HEK293 (cell line): ENCODE measurements at regions not wholly inside any gene's neighbourhood (a gene's known extent, or its start where the extent isn't known, plus 50 kb on each side); places are given as distances from the start of the nearest gene placed in this dataset.

ENCODE experiments used
- CTCF ChIA-PET: fragments of 350-600 bp; formaldehyde crosslinking; extraction: SDS; loops from one replicate; lab custom pipeline; 2021; ENCODE audit warnings: antibody characterized with exemption; lab: Yijun Ruan, JAX
- POLR2A ChIA-PET: fragments of 300-600 bp; formaldehyde crosslinking; extraction: SDS; loops from one replicate; lab custom pipeline; 2020; ENCODE audit warnings: antibody characterized with exemption, inconsistent platforms; lab: Yijun Ruan, JAX
- H3K27ac ChIP-seq: fragments of 200-500 bp; sonication (Bioruptor generic); 2 replicates; pipeline ENCODE4 v1.5.1; 2014; ENCODE audit warnings: low read depth, low read length, control low read depth, inconsistent platforms; ENCODE audit errors: extremely low read depth
- H3K36me3 ChIP-seq, 2 experiments: fragments of 200-500 bp in 1 of 2; sonication (Bioruptor generic) in 1 of 2; 1 replicate in 1 of 2; 2 replicates in 1 of 2; pipeline ENCODE4 v1.5.1; 2014 to 2017; ENCODE audit warnings: inconsistent platforms in 2 of 2, low read length in 2 of 2; ENCODE audit not compliant: control insufficient read depth in 2 of 2, insufficient read depth in 1 of 2
- H3K4me1 ChIP-seq: fragments of 200-500 bp; sonication (Bioruptor generic); 2 replicates; pipeline ENCODE4 v1.5.1; 2014; ENCODE audit warnings: mild to moderate bottlenecking, low read length, inconsistent platforms; ENCODE audit not compliant: control insufficient read depth, insufficient read depth
- H3K4me3 ChIP-seq: 2 replicates; pipeline ENCODE4 v1.5.1; 2011; ENCODE audit warnings: low read depth, mild to moderate bottlenecking, control low read depth, low read length, moderate library complexity
- H3K9me3 ChIP-seq: fragments of 200-500 bp; sonication (Bioruptor generic); 2 replicates; pipeline ENCODE4 v1.5.1; 2014; ENCODE audit warnings: low read depth, low read length, inconsistent platforms; ENCODE audit not compliant: control insufficient read depth, insufficient read depth
- BCL11A ChIP-seq: fragments of 450-650 bp; formaldehyde crosslinking; IDR thresholded peaks from 2 replicates; pipeline ENCODE4 v1.5.1; 2016; ENCODE audit warnings: low read depth, missing biosample characterization, missing genetic modification characterization
- GLIS1 ChIP-seq: fragments of 450-650 bp; formaldehyde crosslinking; IDR thresholded peaks from 2 replicates; pipeline ENCODE4 v1.5.1; 2016; ENCODE audit warnings: missing biosample characterization, missing genetic modification characterization
- GLIS2 ChIP-seq: fragments of 450-650 bp; formaldehyde crosslinking; IDR thresholded peaks from 2 replicates; pipeline ENCODE4 v1.5.1; 2016; ENCODE audit warnings: missing biosample characterization, missing genetic modification characterization
- KLF10 ChIP-seq: fragments of 450-650 bp; IDR thresholded peaks from 2 replicates; pipeline ENCODE4 v1.5.1; 2018; ENCODE audit warnings: missing biosample characterization, mild to moderate bottlenecking, missing genetic modification characterization
- SP2 ChIP-seq: fragments of 450-650 bp; formaldehyde crosslinking; IDR thresholded peaks from 2 replicates; pipeline ENCODE4 v1.5.1; 2016; ENCODE audit warnings: missing biosample characterization, missing genetic modification characterization
- YY1 ChIP-seq: fragments of 450-650 bp; formaldehyde crosslinking; IDR thresholded peaks from 2 replicates; pipeline ENCODE4 v1.5.1; 2018; ENCODE audit warnings: missing biosample characterization, missing genetic modification characterization
- ZBTB1 ChIP-seq: fragments of 450-650 bp; formaldehyde crosslinking; IDR thresholded peaks from 2 replicates; pipeline ENCODE4 v1.5.1; 2016; ENCODE audit warnings: missing biosample characterization, missing genetic modification characterization
- ZBTB48 ChIP-seq: fragments of 450-650 bp; formaldehyde crosslinking; IDR thresholded peaks from 2 replicates; pipeline ENCODE4 v1.5.1; 2016; ENCODE audit warnings: missing biosample characterization, missing genetic modification characterization
- ZBTB7A ChIP-seq: fragments of 450-650 bp; formaldehyde crosslinking; IDR thresholded peaks from 2 replicates; pipeline ENCODE4 v1.5.1; 2016; ENCODE audit warnings: low read depth, missing biosample characterization, missing genetic modification characterization
- ZEB2 ChIP-seq: fragments of 450-650 bp; formaldehyde crosslinking; IDR thresholded peaks from 2 replicates; pipeline ENCODE4 v1.5.1; 2016; ENCODE audit warnings: missing biosample characterization, missing genetic modification characterization
- ZFP3 ChIP-seq: fragments of 450-650 bp; formaldehyde crosslinking; IDR thresholded peaks from 2 replicates; pipeline ENCODE4 v1.5.1; 2016; ENCODE audit warnings: low read depth, missing biosample characterization, missing genetic modification characterization
- ZFP69B ChIP-seq: fragments of 450-650 bp; formaldehyde crosslinking; IDR thresholded peaks from 2 replicates; pipeline ENCODE4 v1.5.1; 2016; ENCODE audit warnings: missing biosample characterization, missing genetic modification characterization
- ZNF169 ChIP-seq: fragments of 450-650 bp; formaldehyde crosslinking; IDR thresholded peaks from 2 replicates; pipeline ENCODE4 v1.5.1; 2016; ENCODE audit warnings: missing biosample characterization, missing genetic modification characterization
- ZNF292 ChIP-seq: fragments of 450-650 bp; formaldehyde crosslinking; IDR thresholded peaks from 2 replicates; pipeline ENCODE4 v1.5.1; 2016; ENCODE audit warnings: low read depth, missing biosample characterization, missing genetic modification characterization, borderline replicate concordance
- ZNF48 ChIP-seq: fragments of 450-650 bp; formaldehyde crosslinking; IDR thresholded peaks from 2 replicates; pipeline ENCODE4 v1.5.1; 2016; ENCODE audit warnings: missing biosample characterization, missing genetic modification characterization
- ZNF664 ChIP-seq: fragments of 450-650 bp; formaldehyde crosslinking; IDR thresholded peaks from 2 replicates; pipeline ENCODE4 v1.5.1; 2016; ENCODE audit warnings: missing biosample characterization, missing genetic modification characterization
- ZNF776 ChIP-seq: fragments of 450-650 bp; formaldehyde crosslinking; IDR thresholded peaks from 2 replicates; pipeline ENCODE4 v1.5.0; 2017; ENCODE audit warnings: missing biosample characterization, missing genetic modification characterization, borderline replicate concordance
- ZNF777 ChIP-seq: fragments of 450-650 bp; formaldehyde crosslinking; IDR thresholded peaks from 2 replicates; pipeline ENCODE4 v1.5.1; 2017; ENCODE audit warnings: missing biosample characterization, missing genetic modification characterization, borderline replicate concordance
- TF ChIP-seq, protein P1 (sequence below): fragments of 450-650 bp; formaldehyde crosslinking; IDR thresholded peaks from 2 replicates; pipeline ENCODE4 v1.5.1; 2016; ENCODE audit warnings: missing biosample characterization, missing genetic modification characterization
- TF ChIP-seq, protein P2 (sequence below): fragments of 450-650 bp; formaldehyde crosslinking; IDR thresholded peaks from 2 replicates; pipeline ENCODE4 v1.5.1; 2016; ENCODE audit warnings: missing biosample characterization, missing genetic modification characterization
- TF ChIP-seq, protein P3 (sequence below): fragments of 450-650 bp; formaldehyde crosslinking; IDR thresholded peaks from 2 replicates; pipeline ENCODE4 v1.5.1; 2016; ENCODE audit warnings: missing biosample characterization, missing genetic modification characterization
- TF ChIP-seq, protein P4 (sequence below): fragments of 450-650 bp; formaldehyde crosslinking; IDR thresholded peaks from 2 replicates; pipeline ENCODE4 v1.5.1; 2016; ENCODE audit warnings: missing biosample characterization, missing genetic modification characterization
- TF ChIP-seq, protein P5 (sequence below): fragments of 450-650 bp; formaldehyde crosslinking; IDR thresholded peaks from 2 replicates; pipeline ENCODE4 v1.5.1; 2016; ENCODE audit warnings: missing biosample characterization, missing genetic modification characterization

DNA sequence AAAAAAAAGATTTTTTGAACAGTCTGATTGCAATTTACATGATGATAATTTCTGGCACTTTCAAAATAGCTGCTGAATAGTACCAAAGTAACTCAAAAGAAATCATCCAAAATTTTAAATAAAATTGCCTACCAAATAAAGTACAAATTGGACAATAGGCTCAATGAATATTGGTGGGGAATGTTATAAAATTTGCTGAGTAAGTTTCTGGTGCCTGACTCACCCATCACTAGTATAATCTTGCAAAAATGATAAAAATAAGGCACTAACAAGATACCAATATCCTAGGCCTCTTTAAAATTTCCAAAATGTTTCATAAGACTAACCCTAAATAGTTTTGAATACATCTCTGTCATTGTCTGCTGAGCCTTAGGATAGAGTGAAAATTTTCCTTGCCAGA, 145.3 kb upstream of the LRFN5 start (continued):
- TF ChIP-seq ZFP3 (tag by site-specific recombination) (no peak), SP2 (tag by site-specific recombination) (no peak), ZBTB48 (no peak), GLIS1 (tag by site-specific recombination) (no peak)

DNA sequence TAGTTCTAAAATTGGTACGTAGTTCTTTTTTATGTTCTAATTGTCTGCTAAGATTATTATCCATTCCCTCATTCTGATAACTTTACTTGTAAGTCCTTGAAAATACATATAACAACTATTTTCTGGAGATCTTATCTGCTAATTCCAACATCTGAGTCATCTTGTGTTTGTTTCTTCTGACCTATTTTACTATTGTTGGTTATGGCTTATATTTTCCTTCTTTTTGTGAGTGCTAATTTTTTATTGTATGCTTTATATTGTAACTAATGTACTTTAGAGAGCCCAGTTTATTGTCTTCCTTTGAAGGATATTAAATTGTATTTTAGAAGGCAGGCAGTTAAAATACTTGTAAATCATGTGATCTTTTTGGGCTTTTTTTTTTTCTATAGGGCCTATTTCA, 149.3 kb upstream of the LRFN5 start:
- Histone ChIP-seq H3K9me3 (no peaks in the 10 kb centered on the region), H3K4me1 (no peaks in the 10 kb centered on the region), H3K27ac (no peak overlapping the region), H3K4me3 (no peak overlapping the region), H3K36me3 (no peaks in the 10 kb centered on the region)
- ChIA-PET CTCF (no interaction called here), POLR2A (no interaction called here)
- TF ChIP-seq ZBTB1 (tag by site-specific recombination) = no peak
- no peak for TF ChIP-seq GLIS2 (tag by site-specific recombination)
- TF ChIP-seq, protein P1, sequence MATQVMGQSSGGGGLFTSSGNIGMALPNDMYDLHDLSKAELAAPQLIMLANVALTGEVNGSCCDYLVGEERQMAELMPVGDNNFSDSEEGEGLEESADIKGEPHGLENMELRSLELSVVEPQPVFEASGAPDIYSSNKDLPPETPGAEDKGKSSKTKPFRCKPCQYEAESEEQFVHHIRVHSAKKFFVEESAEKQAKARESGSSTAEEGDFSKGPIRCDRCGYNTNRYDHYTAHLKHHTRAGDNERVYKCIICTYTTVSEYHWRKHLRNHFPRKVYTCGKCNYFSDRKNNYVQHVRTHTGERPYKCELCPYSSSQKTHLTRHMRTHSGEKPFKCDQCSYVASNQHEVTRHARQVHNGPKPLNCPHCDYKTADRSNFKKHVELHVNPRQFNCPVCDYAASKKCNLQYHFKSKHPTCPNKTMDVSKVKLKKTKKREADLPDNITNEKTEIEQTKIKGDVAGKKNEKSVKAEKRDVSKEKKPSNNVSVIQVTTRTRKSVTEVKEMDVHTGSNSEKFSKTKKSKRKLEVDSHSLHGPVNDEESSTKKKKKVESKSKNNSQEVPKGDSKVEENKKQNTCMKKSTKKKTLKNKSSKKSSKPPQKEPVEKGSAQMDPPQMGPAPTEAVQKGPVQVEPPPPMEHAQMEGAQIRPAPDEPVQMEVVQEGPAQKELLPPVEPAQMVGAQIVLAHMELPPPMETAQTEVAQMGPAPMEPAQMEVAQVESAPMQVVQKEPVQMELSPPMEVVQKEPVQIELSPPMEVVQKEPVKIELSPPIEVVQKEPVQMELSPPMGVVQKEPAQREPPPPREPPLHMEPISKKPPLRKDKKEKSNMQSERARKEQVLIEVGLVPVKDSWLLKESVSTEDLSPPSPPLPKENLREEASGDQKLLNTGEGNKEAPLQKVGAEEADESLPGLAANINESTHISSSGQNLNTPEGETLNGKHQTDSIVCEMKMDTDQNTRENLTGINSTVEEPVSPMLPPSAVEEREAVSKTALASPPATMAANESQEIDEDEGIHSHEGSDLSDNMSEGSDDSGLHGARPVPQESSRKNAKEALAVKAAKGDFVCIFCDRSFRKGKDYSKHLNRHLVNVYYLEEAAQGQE = no peak
- TF ChIP-seq, protein P2, sequence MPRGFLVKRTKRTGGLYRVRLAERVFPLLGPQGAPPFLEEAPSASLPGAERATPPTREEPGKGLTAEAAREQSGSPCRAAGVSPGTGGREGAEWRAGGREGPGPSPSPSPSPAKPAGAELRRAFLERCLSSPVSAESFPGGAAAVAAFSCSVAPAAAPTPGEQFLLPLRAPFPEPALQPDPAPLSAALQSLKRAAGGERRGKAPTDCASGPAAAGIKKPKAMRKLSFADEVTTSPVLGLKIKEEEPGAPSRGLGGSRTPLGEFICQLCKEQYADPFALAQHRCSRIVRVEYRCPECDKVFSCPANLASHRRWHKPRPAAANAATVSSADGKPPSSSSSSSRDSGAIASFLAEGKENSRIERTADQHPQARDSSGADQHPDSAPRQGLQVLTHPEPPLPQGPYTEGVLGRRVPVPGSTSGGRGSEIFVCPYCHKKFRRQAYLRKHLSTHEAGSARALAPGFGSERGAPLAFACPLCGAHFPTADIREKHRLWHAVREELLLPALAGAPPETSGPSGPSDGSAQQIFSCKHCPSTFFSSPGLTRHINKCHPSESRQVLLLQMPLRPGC (tag by site-specific recombination) = no peak

DNA sequence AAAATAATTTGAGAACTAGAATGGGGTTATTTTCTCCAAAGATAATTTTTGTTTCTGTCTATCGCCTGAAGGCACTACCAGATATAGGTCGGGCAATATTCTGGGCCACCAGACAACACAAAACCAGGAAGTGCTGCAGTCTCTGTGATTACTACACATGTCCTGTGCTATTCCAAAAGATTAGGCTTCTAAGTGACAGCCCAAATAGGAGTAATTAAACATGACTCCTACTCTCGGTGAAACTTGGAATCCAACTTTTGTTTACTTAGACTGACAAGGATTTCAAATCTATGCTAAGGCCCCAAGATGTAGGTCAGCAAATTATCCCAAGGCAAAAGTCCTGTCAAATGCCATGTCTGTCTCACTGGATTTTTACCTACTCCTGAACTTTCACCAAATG, 157.6 kb upstream of the LRFN5 start:
- ChIA-PET CTCF (no interaction called here), POLR2A (no interaction called here)

DNA sequence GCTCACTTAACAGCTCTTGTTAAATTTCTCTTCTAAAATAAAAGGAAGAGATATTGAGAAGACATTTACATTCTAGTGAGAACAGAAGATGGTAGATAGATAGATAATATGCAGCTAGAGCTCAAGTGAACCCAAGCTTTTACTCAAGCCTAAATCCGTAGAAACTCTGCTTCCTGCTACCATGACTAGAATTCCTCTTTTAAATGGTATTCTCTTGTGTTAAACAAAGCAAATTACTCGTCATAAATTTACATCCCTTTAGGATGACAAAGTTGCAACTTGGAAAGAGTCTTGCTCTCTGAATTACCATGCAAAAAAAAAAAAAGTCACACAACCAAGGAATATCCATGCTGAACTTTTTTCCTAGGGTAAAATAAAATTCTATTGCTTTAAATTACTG, 160.7 kb upstream of the LRFN5 start:
- no peaks in the 10 kb centered on the region for H3K4me1 ChIP-seq
- H3K27ac ChIP-seq = no peak overlapping the region
- no peaks in the 10 kb centered on the region for H3K36me3 ChIP-seq
- no peak overlapping the region for H3K4me3 ChIP-seq
- CTCF ChIA-PET = no interaction called here
- H3K9me3 ChIP-seq = no peaks in the 10 kb centered on the region
- POLR2A ChIA-PET = no interaction called here
- TF ChIP-seq ZFP69B = no peak
- TF ChIP-seq YY1 (tag by site-specific recombination) = no peak
- no peak for TF ChIP-seq BCL11A (tag by site-specific recombination)
- no peak for TF ChIP-seq ZBTB7A
- TF ChIP-seq, protein P3, sequence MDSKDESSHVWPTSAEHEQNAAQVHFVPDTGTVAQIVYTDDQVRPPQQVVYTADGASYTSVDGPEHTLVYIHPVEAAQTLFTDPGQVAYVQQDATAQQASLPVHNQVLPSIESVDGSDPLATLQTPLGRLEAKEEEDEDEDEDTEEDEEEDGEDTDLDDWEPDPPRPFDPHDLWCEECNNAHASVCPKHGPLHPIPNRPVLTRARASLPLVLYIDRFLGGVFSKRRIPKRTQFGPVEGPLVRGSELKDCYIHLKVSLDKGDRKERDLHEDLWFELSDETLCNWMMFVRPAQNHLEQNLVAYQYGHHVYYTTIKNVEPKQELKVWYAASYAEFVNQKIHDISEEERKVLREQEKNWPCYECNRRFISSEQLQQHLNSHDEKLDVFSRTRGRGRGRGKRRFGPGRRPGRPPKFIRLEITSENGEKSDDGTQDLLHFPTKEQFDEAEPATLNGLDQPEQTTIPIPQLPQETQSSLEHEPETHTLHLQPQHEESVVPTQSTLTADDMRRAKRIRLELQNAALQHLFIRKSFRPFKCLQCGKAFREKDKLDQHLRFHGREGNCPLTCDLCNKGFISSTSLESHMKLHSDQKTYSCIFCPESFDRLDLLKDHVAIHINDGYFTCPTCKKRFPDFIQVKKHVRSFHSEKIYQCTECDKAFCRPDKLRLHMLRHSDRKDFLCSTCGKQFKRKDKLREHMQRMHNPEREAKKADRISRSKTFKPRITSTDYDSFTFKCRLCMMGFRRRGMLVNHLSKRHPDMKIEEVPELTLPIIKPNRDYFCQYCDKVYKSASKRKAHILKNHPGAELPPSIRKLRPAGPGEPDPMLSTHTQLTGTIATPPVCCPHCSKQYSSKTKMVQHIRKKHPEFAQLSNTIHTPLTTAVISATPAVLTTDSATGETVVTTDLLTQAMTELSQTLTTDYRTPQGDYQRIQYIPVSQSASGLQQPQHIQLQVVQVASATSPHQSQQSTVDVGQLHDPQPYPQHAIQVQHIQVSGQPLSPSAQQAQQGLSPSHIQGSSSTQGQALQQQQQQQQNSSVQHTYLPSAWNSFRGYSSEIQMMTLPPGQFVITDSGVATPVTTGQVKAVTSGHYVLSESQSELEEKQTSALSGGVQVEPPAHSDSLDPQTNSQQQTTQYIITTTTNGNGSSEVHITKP (tag by site-specific recombination) = no peak
- TF ChIP-seq ZNF169 (tag by site-specific recombination) = no peak
- TF ChIP-seq, protein P4, sequence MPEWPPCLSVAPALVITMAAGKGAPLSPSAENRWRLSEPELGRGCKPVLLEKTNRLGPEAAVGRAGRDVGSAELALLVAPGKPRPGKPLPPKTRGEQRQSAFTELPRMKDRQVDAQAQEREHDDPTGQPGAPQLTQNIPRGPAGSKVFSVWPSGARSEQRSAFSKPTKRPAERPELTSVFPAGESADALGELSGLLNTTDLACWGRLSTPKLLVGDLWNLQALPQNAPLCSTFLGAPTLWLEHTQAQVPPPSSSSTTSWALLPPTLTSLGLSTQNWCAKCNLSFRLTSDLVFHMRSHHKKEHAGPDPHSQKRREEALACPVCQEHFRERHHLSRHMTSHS (tag by site-specific recombination) = no peak
- TF ChIP-seq KLF10 (tag by site-specific recombination) = no peak
- TF ChIP-seq, protein P5, sequence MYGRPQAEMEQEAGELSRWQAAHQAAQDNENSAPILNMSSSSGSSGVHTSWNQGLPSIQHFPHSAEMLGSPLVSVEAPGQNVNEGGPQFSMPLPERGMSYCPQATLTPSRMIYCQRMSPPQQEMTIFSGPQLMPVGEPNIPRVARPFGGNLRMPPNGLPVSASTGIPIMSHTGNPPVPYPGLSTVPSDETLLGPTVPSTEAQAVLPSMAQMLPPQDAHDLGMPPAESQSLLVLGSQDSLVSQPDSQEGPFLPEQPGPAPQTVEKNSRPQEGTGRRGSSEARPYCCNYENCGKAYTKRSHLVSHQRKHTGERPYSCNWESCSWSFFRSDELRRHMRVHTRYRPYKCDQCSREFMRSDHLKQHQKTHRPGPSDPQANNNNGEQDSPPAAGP (tag by site-specific recombination) = no peak
- no peak for TF ChIP-seq ZNF777 (tag by site-specific recombination)
- TF ChIP-seq ZNF48 (tag by site-specific recombination) = no peak

More for the DNA sequence above, 157.6 kb upstream of the LRFN5 start:
- Histone ChIP-seq H3K27ac (no peak overlapping the region), H3K36me3 (no peaks in the 10 kb centered on the region), H3K4me1 (no peaks in the 10 kb centered on the region), H3K9me3 (no peaks in the 10 kb centered on the region)
- TF ChIP-seq ZNF292 (tag by site-specific recombination) (no peak), ZNF776 (tag by site-specific recombination) (no peak), ZEB2 (tag by site-specific recombination) (no peak), ZNF664 (tag by site-specific recombination) (no peak), KLF10 (tag by site-specific recombination) (no peak)
- TF ChIP-seq, all 188 proteins: peak for 0
- no peak overlapping the region for H3K4me3 ChIP-seq
